ENCODE measurements at regions not wholly inside any gene's neighbourhood (a gene's known extent, or its start where the extent isn't known, plus 50 kb on each side); places are given as distances from the start of the nearest gene placed in this dataset.

- no peak for DNase-seq
Observed at GRCh38 chr4:124797223-124797622, 84.7 kb upstream of the ANKRD50 start.

GRCh38 chr4:124790471-124790870 lies 77.9 kb upstream of the ANKRD50 start:
- peak; percentile 1 to 29 for DNase-seq

- no peak for DNase-seq
Observed at GRCh38 chr4:124786634-124787033, 74.1 kb upstream of the ANKRD50 start.

- DNase-seq, result no peak
Observed at GRCh38 chr4:124785645-124786044, 73.1 kb upstream of the ANKRD50 start.

- no peak for DNase-seq
Observed at GRCh38 chr4:124783847-124784246, 71.3 kb upstream of the ANKRD50 start.

DNA sequence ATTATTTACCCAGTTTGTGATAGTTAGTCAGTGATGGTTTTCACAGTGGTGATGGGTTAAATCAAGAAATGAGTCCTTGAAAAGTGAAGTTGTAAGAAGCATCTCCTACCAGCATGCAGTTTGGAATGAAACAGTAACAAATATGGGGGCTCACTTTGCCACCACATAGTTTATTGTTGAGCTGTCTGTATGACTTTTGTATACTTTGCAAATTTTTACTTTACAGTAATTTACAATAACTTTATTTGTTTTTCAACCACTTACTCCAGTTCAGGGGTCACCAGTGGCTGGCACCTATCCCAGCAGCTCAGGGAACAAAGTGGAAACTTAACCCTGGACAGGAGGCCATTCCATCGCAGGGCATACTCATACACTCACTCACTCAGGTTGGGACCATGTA lies 64.5 kb upstream of the ANKRD50 start:
- DNase-seq, result no peak

GRCh38 chr4:124768596-124769365 lies 56.2 kb upstream of the ANKRD50 start:
- DNase-seq, result no peak

- no peak for DNase-seq
Observed at GRCh38 chr4:124762956-124763355, 50.4 kb upstream of the ANKRD50 start.
